NCI-H2029 treated with DMSO at 0.1 percent for 48 hours (cell line): ENCODE measurements at regions not wholly inside any gene's neighbourhood (a gene's known extent, or its start where the extent isn't known, plus 50 kb on each side); places are given as distances from the start of the nearest gene placed in this dataset.

ENCODE experiments used
- DNase-seq: peaks from one replicate; lab custom pipeline; 2025; lab: John Stamatoyannopoulos, UW

DNA sequence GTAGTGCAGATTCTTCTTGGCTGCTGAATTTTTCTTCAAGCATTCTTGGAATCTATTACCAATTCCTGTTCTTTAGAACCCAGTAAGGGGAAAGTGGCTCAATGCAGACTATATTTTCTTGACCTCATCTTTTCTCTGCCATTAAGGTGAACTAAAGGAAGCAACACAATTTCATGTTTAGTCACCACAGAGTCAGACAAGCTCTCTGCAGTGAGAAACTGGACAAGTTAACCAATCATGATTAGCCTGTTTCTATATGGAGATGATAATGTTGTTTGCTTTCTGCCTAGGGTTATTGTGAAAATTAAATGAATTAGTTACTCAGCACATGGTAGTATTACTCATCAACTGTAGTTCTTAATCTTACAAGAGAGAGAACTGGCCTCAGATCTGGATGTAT, 1075.1 kb downstream of the AGBL1 start:
- no peak for DNase-seq

GRCh38 chr15:87151202-87151748, 1071.6 kb downstream of the AGBL1 start:
- no peak for DNase-seq

DNA sequence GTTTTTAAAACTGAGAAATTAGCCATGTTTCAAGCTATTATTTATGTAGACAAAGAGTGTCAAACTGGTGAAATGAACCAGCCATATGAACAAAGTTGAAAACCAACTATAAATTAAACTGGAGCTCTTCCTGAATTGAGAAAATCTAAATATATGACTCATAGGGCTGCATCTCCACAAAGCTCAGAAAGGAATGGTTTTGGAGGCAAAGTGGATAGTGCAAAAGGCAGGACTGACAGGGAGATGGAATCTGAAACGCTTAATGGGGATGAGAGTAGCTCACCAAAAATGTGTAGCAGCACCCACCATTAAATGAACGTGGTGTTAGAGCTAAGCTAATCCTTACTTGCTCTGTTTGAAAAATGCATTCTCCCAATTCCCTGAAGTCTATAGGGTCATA, 1066.0 kb downstream of the AGBL1 start:
- no peak for DNase-seq

- DNase-seq, result no peak
Measured at GRCh38 chr15:87144775-87145174, 1065.1 kb downstream of the AGBL1 start.

DNA sequence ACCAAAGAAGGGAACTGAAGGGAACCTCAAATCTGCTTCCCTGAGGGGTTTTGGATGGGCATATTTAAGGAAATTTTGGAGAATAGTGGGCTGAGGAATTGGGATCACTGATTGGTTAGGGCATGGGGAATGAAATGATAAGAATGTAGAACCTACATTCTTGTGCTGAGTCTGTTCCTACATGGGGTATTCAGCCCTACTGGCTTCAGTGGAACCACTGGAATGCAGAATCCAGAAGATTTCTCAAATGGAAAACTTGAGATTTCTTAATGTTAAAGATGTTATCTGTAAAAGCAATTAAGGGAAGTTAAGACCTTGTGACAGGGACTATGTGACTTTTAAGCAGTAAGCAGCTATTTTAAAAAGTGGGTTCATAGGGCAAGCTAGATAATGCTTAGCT, 1062.4 kb downstream of the AGBL1 start:
- DNase-seq, result no peak

GRCh38 chr15:87135109-87135508, 1055.4 kb downstream of the AGBL1 start:
- no peak for DNase-seq

DNA sequence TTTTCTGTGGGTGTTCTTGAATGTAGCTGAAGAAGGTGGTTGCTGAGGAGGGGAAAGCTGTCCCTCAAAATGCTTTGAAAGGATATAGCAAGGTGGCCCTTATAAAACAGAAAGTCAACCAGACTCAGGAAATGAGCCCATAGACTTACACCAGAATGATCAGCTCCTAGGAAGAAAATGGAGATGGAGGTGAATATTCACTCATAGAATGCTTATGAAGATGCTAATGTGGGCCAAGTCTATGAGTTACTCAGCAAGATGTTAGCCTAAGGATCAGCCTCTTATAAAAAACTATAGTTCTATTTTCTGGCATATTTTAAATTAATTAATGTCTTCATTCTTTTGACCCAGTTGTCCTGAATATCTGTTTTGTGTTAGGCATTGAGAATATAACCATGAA, 1054.0 kb downstream of the AGBL1 start:
- DNase-seq, result no peak

- no peak for DNase-seq
Measured at GRCh38 chr15:87131067-87131466, 1051.4 kb downstream of the AGBL1 start.

DNA sequence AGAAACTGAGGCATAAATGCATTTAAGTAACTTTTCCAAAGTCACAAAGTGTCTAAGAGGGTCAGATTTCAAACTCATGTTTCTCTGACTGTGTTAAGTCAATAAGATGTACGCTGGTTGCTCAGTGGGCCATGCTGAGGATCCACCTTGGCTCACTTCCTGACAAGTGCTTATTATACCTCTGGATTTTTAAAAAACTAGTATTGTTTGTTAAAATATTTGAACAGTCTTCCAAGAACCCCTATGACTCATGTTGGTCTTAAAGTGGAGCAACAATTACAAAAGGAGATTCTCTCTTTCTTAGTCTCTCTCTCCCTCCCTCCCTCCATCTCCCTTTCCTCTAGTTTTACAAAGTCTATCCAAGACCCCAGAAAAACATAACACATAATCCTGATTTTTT, 1050.2 kb downstream of the AGBL1 start:
- DNase-seq, result no peak

DNA sequence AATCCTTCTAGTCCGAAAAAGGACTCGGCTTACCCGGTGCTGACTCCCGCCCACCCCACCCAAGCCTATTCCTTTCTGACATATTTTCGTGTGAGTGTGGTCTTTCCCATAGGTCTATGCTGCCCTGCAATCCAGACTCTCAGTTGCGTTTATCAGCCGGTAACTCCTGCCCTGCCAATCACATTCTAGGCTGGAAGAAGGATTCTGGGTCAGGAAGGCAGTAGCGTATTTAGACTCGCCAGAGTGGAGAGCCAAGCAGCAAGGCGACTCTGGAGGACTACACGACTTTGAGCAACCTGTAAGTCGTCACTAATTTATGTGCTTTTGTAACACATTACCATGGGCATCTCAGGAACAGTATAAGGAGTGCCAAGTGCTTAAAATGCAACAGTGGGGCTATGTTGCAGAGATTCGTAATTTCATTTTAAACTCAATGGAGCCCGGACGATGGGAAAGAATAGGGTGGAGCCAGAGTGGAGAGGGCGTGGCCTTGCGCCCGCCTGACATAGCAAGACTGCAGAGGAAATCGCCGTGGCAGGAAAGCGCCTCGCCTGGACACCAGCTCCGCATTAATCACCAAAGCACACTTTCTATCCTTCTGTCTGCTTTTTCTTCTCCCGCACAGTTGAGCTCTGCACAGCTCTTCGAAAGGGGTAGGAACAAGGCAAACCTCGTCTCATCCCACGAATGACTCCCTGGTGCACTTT, 1044.2 kb downstream of the AGBL1 start:
- no peak for DNase-seq

- DNase-seq, result no peak
Measured at GRCh38 chr15:87121336-87121735, 1041.7 kb downstream of the AGBL1 start.

- DNase-seq, result no peak
Measured at GRCh38 chr15:87120555-87120954, 1040.9 kb downstream of the AGBL1 start.

DNA sequence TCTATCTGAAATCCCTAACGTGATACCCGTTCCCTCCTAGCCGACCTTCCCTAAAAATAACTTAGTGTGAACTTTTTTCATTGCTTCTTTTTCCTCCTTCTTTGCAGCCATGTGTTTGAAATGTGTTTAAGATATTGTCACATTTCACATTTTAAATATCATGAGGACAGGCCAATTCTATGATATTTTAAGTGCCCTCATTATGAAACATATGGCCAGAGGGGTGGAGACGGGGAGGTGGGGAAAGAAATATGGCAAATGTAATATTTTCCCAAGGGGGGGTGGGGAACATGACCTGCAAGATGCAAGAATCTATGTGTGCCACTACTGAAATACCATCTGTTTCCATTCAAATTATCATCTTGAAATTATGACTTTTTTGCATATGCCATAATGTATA, 1039.2 kb downstream of the AGBL1 start:
- DNase-seq, result no peak

GRCh38 chr15:87118435-87118834, 1038.8 kb downstream of the AGBL1 start:
- no peak for DNase-seq

DNA sequence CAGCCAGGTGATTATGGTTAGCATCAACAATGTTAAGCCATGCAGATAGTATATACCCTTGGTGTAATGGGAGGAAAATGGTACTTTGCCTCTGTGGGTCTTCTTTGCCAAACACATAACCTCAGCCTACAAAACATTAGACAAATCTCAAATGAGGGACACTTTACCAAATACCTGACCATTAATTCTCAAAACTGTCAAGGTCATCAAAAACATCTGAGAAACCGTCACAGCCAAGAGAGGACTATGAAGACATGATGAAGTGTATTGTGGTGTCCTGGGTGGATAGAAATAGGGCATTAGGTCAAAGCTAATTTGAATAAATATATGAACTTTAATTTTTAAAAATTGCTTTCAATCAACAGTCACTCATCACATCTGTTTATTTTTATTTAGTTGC, 1036.1 kb downstream of the AGBL1 start:
- no peak for DNase-seq

DNA sequence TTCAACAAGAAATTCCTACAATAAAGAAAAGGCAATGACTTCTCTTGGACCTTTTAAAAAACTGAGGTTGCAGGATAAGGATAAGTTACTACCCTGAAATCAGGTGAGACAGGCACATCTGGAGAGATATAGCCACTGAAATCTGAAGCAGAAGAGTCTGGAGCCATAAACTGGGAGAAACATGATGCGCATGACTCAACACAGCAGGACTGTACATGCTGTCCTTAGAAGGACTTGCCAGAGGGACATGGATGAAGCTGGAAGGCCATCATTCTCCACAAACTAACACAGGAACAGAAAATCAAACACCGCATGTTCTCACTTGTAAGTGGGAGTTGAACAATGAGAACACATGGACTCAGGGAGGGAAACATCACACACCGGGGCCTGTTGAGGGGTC, 1020.2 kb downstream of the AGBL1 start:
- no peak for DNase-seq

DNA sequence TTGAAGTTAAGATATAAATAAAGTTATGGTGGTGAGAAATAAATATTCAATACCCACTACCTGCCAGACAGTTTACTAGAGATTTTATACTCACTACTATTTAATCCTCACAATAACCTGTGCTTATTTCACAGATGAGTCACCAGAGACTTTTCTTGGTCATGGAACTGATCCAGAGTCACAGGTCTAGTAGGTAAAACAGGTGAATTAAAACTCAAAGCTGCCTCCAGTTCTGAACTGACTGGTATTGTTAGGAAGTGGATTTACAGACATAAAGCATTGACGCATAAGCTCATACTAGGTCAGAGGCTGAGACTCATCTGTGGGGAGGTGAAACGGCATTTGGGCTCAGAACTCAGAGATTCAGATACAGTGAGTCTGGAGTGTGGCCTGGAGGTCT, 1009.9 kb downstream of the AGBL1 start:
- no peak for DNase-seq

GRCh38 chr15:87083201-87083600, 1003.5 kb downstream of the AGBL1 start:
- DNase-seq, result no peak

- DNase-seq, result no peak
Measured at GRCh38 chr15:87082581-87082980, 1002.9 kb downstream of the AGBL1 start.

GRCh38 chr15:87080547-87080946, 1000.9 kb downstream of the AGBL1 start:
- no peak for DNase-seq
